GM18858 (cell line): ENCODE measurements at regions not wholly inside any gene's neighbourhood (a gene's known extent, or its start where the extent isn't known, plus 50 kb on each side); places are given as distances from the start of the nearest gene placed in this dataset.
"Not testable (repeated sequence)": the region's sequence is repeated elsewhere in the genome, so short reads cannot be mapped to it uniquely, and the experiment has no call there.

ENCODE experiments used
- ATAC-seq: cut with Tn5 transposase; IDR thresholded peaks from one replicate; pipeline ENCODE4 v1.9.1; 2021; ENCODE audit not compliant: unreplicated experiment

DNA sequence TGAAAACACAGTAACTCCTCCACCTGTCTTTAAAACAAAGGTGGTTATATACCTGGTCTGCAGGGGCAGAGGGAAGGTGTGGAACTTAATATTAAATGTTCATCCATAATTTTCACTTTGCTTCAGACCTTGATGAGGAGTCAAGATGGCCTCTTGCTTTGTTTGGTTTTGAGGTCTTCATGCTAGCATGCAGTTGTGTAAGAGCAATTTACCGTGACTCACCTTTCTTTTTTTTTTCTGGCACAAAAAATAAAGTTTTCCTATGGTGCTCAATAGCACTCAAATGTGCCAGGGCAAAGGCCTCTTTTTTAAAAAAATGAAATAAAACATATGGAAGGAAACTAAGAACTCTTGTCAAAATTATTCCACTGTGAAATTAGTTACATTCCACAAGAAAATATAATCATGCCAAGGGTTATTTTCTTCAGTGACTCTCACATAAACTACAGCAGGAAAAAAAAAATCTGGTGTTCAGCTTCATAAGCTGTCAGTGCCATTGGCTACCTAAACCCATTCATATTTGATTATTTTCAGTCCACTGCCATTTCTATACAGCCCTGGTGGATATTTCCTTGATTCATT, 128.2 kb downstream of the SLC7A11 start:
- peak; percentile 12 for ATAC-seq

DNA sequence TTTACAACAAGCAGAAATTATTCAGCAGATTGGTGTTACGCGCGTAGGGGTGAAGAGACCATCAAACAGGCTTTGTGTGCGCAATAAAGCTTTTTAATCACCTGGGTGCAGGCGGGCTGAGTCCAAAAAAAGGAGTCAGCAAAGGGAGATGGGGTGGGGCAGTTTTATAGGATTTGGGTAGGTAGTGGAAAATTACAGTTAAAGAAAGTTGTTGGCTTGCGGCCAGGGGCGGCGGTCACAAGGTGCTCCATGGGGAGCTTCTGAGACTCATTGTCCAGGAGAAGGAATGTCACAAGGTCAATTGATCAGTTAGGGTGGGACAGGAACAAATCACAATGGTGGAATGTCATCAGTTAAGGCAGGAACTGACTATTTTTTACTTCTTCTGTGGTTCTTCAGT, 129.3 kb downstream of the SLC7A11 start:
- not testable (repeated sequence) for ATAC-seq

DNA sequence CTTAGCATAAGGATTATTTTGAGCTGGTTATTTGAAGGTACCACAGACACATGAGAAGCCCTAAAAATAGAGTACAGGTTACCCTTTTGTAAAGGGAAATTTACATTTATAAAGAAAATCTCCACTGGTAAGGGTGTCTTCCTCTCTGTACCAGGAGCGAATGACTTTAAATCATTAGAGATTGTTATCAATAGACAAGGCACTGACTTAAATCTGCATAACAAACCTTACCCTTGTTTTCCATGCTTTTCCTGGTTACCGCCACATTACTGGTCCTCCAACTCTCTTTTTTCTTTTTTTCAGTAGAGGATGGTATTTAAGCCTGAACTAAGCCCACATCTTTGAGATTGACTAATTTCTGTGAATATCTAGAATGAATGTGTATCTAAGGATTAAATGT, 129.8 kb downstream of the SLC7A11 start:
- ATAC-seq: no peak

DNA sequence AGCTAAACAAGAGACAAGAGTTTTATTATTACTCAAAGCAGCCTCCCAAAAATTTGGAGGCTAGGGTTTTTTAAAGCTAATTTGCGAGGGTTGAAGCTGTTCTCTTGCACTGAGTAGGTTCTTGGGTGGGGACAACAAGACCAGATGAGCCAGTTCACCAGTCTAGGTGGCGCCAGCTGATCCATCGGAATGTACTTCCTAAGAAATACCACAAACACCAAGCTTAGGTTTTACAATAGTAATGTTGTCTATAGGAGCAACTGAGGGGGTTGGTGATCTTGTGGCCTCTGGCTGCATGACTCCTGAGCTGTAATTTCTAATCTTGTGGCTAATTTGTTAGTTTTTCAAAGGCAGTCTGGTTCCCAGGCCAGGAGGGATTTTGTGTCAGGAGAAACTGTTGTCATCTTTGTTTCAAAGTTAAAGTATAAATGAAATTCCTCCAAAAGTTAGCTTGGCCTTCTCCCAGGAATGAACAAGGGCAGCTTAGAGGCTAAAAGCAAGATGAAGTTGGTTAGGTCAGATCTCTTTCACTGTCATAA, 130.6 kb downstream of the SLC7A11 start:
- no peak for ATAC-seq

DNA sequence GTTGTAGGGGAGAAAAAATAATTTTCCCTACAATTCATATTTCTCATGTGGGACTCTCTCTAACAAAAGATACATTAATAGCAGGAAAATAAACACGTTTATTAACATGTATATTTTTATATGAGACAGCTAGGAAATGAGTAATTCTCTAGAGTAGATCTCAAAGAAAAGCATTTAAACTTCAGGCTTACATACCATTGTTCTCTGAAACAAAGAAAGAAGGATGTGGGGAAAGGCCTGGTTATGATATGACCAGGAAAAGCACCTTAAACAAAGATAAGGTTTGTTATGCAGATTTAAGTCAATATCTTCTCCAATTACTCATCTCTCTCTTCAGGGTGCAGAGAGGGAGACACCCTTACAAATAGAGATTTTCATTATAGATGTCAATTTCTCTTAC, 131.3 kb downstream of the SLC7A11 start:
- no peak for ATAC-seq

DNA sequence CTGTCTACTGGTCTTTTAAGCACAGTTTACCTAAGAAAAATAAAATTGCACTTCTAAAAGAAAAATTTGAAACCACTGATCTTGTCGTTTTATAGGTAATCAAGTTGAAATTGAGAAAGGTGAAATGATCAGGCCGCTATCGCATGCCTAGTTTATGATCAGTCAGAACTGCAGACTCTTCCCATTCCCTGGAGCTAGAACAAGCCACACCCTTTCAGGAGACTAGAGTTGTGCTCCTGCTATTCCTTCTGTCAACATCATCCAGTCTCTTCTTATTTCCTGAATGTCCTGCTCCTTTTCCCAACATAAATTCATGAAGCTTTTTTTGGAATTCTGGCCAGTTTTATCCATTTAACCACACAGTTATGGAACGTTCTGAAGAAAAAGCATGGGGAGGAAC, 135.1 kb downstream of the SLC7A11 start:
- no peak for ATAC-seq

DNA sequence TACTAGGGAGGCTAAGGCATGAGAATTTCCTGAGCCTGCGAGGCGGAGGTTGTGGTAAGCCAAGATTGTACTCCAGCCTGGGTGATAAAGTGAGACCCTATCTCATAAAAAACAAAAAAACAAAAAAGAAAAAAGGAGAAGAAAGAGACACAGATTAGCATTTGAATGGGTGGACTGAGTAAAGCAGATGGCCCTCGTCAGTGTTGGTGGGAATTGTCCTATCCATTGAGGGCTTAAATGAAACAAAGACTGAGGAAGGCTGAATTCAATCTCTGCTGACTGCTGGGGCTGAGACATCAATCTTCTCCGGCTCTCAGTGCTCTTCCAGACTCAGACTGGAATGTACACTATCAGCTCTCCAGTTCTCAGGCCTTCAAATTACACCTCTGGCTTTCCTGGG, 136.8 kb downstream of the SLC7A11 start:
- ATAC-seq: no peak

DNA sequence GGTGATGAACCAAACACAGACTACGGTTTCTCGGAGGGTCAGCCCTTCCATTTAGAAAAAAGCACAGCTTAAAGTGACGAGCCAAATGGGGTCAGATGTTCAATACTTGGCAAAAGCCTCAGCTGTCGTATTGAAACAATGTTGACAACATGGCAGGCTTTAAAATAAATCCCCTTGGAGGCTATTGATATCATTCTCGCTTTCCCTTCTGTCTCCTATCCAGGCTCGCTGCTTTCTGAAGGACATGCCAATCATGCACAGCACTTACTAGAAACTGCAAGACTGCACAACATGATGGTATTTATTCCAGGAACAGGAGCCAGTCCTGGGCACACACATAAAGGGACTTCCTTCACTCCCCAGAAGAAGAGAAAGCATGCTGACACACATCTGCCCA, 137.9 kb downstream of the SLC7A11 start:
- no peak for ATAC-seq

DNA sequence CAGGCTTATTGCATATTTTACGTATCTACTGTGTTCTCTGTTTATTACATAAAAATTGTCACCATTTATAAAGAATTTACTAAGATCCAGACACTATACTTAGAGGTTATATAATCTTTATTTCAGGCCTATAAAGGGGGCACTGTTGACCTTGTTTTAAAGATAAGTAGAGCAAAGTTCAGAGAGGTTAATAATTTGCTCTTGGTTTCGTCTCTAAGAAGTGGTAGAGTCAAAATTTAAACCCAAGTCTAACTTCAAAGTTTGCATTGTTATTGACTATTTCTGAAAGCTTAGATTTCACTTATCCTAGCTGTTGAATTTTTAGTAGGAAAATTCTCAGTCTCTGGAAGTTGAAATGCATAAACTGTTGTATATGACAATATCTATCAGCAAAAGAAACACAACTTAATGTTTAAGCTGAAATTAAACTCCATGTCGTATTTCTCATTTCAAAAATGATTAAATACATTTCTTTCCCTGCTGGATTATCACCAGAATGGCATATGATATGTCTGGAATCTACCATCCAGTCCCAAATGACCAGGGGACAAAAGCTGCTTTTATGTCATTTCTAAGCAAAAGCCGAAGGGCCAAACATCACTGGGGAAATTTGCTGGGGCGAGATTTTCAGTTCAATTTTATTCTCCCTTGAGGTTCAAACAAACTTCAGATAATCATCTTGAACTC, 138.4 kb downstream of the SLC7A11 start:
- no peak for ATAC-seq

DNA sequence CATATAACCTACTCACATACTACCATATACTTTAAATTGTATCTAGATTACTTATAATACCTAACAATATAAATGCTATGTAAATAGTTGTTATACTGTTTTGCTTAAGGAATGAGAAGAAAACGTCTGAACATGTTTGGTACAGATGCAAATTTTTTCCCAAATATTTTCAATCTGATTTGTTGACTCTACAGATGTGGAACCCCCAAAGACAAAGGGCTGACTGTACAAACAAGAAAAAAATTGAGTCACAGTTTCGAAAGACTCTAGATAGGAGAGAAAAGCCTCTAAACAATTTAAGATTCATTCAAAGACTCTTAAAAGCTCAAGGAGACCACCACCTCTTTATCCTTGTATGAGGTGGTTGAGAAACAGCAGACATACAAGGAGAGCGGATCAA, 142.8 kb downstream of the SLC7A11 start:
- no peak for ATAC-seq

DNA sequence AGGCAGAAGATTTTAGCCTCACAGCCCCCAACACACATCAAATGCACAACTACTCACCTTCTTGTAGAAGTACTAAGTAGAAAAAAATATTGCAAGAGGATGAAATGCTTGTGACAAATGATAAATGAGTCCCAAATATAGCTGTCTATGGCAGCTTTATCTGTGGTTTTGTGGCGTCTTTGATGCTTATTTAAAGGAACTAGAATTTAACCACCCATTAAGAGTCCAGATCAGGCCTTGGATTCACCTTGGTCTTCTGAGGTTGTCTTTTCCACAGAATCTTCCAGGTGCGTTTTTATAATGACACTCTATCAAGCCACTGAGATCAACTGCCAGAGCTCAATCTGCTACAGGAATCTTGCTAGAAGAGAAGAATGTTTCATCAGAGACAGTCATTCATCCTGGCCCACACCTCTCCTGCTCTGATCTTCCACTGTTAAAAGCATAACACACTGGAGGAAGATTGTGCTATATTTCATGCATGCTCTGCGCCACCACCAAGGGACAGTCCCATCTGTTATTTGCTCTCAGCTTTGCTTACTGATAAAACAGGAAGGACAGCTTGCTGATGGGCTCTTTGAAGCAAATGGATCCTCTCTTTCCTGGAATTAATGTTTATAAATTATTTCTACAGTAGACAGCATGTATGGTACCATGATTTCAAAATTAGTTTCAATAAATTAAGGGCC, 144.1 kb downstream of the SLC7A11 start:
- no peak for ATAC-seq

DNA sequence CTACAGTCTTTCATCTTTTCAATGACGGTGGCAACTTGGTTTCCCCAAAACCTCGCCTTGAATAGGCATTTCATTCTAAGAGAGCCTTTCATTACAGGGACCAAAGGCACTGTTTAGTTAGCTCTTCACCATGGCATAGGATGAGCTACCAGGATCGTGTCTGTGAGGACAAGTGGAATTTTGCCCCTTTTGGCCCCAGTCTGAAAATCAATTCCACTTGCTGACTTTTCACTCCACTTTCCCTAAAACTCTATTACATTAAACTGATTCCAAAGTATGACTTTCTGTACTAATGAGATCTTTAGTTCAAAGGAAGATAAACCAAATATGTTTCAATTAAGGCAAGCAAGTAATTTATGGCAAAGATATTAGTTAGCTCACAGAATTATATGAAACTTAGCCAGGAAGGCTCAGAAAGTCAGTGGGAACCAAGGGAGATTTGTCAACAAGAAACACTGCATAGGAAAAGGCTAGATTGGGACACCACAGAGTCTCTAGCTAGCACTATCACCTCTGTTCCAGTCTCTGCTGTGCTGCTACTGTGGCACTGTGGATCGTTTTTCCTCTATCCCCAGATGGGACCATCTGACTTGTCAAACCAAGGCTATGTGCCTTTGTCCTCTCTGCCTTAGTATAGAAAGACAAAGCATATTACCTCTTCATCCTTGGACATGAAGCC, 145.6 kb downstream of the SLC7A11 start:
- ATAC-seq: no peak

DNA sequence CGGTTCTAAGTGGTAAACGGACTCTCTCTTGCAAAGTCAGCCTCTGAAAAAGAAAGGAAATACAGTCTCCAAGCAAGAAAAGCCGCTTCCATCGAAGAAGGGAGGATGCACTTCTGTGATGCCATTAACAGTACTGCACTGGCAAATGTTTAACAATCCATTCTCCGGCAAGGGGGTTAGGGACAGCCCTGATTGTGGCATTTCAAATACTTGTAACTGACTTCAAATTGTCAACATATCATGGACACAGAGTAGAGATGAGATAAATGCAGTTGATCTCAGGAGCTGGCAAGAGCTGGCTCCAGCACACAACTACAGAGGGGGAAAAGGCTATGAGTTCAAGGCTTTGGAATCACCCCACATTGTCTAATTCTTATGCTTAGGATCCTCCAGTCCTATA, 146.8 kb downstream of the SLC7A11 start:
- ATAC-seq: no peak

DNA sequence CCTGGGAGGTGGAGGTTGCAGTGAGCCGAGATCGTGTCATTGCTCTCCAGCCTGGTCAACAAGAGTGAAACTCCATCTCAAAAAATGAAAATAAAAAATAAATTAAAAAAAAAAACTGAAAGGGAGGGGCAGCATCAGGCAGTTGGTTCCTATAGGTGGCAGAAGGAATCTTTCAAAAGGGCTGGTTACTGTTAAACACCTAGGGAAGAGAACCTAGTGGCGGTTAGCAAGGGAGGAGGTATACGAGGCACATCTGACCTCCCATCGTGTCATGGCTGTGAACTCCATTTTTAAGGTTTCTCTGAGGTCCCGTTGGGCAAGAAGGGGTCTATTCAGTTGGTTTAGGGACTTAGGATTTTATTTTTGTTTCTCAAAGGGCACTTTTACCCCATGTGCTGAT, 150.1 kb downstream of the SLC7A11 start:
- no peak for ATAC-seq

DNA sequence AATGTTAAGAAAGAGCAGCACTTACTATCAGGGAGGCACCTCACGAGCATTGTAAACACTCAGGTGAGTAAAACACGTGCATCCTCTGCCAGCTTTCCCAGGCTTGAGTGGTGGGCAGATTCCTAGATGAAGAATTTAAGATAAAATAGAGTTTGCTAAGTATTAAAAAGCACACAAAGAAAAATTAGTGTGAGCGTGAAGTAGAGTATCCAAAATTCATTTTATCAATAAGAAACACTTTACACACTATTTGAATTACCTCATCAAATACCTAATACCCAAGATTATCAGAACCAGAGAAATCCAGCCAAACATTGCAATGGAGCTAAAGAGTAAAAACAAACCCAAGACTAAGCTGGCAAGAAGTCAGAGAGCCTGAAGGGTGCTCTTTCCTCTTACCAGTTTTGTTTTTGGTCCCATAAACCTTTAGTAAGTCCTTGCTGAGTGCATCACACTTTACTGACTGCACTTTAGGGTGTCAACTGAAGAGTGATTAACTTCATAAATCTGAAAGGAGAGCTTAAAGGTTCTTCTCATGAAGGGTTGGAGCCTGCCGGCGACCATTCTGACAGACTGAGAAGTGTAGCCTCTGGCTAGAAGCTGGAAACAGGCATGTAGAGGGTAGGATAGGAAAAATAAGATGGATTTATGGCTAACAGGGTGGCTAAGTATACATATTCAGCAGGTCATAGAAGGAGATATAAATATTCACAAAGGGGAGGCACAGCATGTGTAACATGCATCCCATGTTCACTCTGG, 151.1 kb downstream of the SLC7A11 start:
- no peak for ATAC-seq

DNA sequence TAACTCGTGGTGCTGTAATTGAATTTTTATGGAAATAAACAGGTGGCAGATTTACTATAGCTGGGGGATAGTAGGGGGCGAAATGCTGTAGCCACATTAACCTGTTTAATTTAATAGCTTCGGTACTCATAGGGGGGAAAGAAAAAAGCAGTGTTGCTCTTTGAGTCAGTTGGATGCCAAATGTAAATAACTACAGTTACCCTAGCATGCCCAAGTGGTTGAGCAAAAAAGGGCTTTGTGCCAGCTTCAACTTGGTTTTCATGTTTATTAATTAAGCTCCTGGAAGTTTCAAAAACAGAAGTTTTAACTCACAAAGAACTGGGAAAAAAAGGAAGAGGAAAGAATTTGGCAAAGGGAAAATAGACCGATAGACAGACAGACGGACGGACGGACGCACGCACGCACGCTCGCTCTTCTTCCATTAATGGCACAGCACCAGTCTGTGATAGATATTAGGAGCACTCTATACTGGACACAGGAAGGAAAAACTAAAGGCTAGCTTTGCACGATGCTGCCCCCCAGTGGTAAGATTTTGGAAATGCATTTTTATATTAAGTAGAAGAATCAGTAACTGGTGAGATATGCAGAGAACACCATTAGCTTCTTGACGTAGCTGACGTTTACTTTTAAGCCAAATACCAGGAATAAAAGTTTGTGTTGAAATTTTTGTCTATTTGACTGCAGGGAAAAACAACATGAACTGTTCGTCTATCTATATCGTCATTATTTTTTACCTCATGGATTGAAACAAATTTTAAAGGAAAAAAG, 151.8 kb downstream of the SLC7A11 start:
- peak; percentile 87 for ATAC-seq

DNA sequence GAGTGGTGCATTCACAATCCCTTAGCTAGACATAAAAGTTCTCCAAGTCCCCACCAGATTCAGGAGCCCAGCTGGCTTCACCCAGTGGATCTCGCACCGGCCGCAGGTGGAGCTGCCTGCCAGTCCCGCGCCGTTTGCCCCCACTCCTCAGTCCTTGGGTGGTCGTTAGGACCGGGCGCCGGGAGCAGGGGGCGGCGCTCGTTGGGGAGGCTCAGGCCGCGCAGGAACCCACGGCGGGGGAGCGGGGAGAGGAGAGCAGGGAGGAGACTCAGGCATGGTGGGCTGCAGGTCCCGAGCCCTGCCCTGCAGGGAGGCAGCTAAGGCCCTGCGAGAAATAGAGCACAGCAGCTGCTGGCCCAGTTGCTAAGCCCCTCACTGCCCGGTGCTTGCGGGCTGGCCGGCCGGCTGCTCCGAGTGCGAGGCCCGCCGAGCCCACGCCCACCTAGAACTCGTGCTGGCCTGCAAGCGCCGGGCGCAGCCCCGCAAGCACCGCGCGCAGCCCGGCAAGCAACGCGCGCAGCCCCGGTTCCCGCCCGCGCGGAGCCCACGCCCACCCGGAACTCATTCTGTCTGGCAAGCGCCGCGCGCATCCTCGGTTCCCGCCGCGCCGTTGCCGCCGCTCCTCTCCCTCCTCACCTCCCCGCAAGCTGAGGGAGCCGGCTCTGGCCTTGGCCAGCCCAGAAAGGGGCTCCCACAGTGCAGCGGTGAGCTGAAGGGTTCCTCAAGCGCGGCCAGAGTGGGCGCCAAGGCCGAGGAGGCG, 153.5 kb downstream of the SLC7A11 start:
- no peak for ATAC-seq

DNA sequence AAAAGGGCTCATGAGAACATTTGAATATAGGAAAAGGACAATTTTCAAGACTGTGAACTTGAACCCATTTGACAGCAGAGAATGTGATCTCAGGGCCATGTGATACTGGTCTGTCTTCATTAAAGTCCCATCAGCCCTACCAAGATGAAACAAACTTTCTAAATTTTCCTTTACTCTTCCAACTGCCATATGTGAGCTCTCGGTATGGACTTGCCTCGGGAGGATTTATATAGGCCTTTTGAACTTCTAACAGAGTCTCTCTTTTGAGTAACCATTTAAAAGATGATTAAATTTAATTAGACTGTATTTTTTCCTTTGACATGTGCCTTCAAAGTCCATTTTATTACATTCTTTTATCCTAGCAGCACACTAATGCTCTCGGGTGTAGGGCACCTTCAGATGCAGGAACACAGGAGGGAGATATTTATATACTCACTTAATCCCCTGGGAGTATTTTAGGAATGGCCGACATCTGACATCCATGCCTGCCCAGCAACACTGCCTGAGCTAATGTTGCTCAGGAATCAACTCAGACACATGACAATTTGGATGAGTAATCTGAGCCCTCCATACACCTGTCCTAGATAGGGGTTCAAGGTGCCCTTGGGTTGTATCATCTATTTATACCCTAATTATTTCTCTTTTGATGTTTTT, 155.0 kb downstream of the SLC7A11 start:
- no peak for ATAC-seq

DNA sequence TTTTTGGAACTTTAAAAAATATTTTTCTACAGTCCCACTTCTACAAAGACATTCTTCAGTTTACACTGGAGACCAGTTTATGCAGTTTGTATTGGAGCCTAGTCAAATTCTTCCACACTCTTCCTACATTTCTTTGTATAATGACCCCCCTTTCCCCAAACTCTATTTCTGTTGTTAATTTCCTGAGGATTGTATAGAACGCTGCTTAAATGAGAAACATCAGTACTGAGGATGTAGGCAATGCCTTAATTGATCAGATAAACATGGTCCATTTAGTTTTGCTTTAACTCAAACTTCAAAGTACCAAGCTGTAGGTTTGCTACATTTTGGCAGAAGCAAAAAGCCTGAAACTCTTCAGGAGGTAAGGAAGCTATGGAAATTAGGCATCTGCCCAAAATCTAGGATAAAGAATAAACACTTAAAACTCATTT, 155.5 kb downstream of the SLC7A11 start:
- ATAC-seq: no peak
